Endothelial cell of umbilical vein (primary cell): ENCODE measurements at regions not wholly inside any gene's neighbourhood (a gene's known extent, or its start where the extent isn't known, plus 50 kb on each side); places are given as distances from the start of the nearest gene placed in this dataset.

Experiments
- BruUV-seq: library from RNA; stranded (reverse); fragments of 400-500 nt; replicated peaks from 2 replicates; lab custom pipeline; 2021; lab: Mats Ljungman, UMichigan
- CTCF ChIA-PET: fragments of 300-600, 350-600 bp; sonication (Branson Sonifier 250); formaldehyde crosslinking; loops from one replicate; lab custom pipeline; 2021; ENCODE audit warnings: antibody characterized with exemption, inconsistent platforms; lab: Charles Lee
- POLR2A ChIA-PET: fragments of 300-600, 350-600 bp; sonication (Branson Sonifier 250); formaldehyde crosslinking; loops from one replicate; lab custom pipeline; 2021; ENCODE audit warnings: antibody characterized with exemption, inconsistent platforms; lab: Charles Lee
- DNase-seq: peaks from one replicate; pipeline ENCODE4 v3.0.0-alpha.2; 2011; ENCODE audit warnings: low read depth, low spot score
- FAIRE-seq: peaks from 2 replicates; lab custom pipeline; 2011; peaks lifted over from hg19 to GRCh38; lab: Jason Lieb, UNC
- H2AFZ ChIP-seq: 2 replicates; pipeline ENCODE4 v1.6.0; 2012; ENCODE audit warnings: low read depth, low read length, control low read depth, inconsistent platforms
- H3K27ac ChIP-seq: 2 replicates; pipeline ENCODE4 v1.5.1; 2011; ENCODE audit warnings: low read depth, mild to moderate bottlenecking, control low read depth, low read length, moderate library complexity; ENCODE audit not compliant: insufficient read depth
- H3K27me3 ChIP-seq, 2 experiments: 2 replicates each; pipeline versions ENCODE4 v1.6.0 to v1.6.1; 2011; ENCODE audit warnings: low read length in 2 of 2, mixed read lengths in 1 of 2; ENCODE audit not compliant: control insufficient read depth in 2 of 2, insufficient read depth in 2 of 2
- H3K36me3 ChIP-seq, 2 experiments: 2 replicates in 1 of 2; 3 replicates in 1 of 2; pipeline ENCODE4 v1.5.1; 2011; ENCODE audit warnings: low read length in 2 of 2, mild to moderate bottlenecking in 1 of 2, moderate library complexity in 1 of 2; ENCODE audit not compliant: control insufficient read depth in 2 of 2, insufficient read depth in 2 of 2; ENCODE audit errors: extremely low read depth in 1 of 2
- H3K4me1 ChIP-seq: 3 replicates; pipeline ENCODE4 v1.5.1; 2011; ENCODE audit warnings: mild to moderate bottlenecking, low read length; ENCODE audit not compliant: control insufficient read depth, insufficient read depth; ENCODE audit errors: extremely low read depth
- H3K4me2 ChIP-seq: 2 replicates; pipeline ENCODE4 v1.6.1; 2011; ENCODE audit warnings: low read length, control low read depth, mixed read lengths; ENCODE audit not compliant: insufficient read depth
- H3K4me3 ChIP-seq, 3 experiments: fragments of 200-600 bp in 1 of 3; sonication (generic), shearing (Covaris generic) in 1 of 3; replicated peaks in 1 of 3; 2 replicates each; pipeline ENCODE4 v1.5.1; 2011 to 2016; ENCODE audit warnings: control low read depth in 3 of 3, low read length in 3 of 3, mild to moderate bottlenecking in 2 of 3, inconsistent platforms in 1 of 3, low read depth in 1 of 3, moderate library complexity in 1 of 3; ENCODE audit not compliant: insufficient read depth in 1 of 3
- H3K79me2 ChIP-seq: 2 replicates; pipeline ENCODE4 v1.6.0; 2012; ENCODE audit warnings: low read length, inconsistent platforms; ENCODE audit not compliant: control insufficient read depth, insufficient read depth
- H3K9ac ChIP-seq: replicated peaks from 2 replicates; pipeline ENCODE3; 2011; ENCODE audit warnings: low read length, control low read depth; ENCODE audit not compliant: insufficient read depth; ENCODE audit errors: extremely low read depth
- H3K9me1 ChIP-seq: replicated peaks from 3 replicates; pipeline ENCODE4 v1.6.0; 2011; ENCODE audit warnings: mild to moderate bottlenecking, low read length; ENCODE audit not compliant: control insufficient read depth, insufficient read depth; ENCODE audit errors: extremely low read depth
- H3K9me3 ChIP-seq: replicated peaks from 2 replicates; pipeline ENCODE4 v1.5.1; 2012; ENCODE audit warnings: low read length, inconsistent platforms; ENCODE audit not compliant: control insufficient read depth, insufficient read depth
- H4K20me1 ChIP-seq: replicated peaks from 2 replicates; pipeline ENCODE3; 2011; ENCODE audit warnings: mild to moderate bottlenecking, low read length; ENCODE audit not compliant: control insufficient read depth, insufficient read depth; ENCODE audit errors: extremely low read depth
- CTCF ChIP-seq, 2 donors: IDR thresholded peaks; 1 replicate in 1 of 2; 2 replicates in 1 of 2; pipeline ENCODE4 v1.5.1; 2011; ENCODE audit warnings: low read length in 2 of 2, mild to moderate bottlenecking in 2 of 2, moderate library complexity in 2 of 2, control low read depth in 1 of 2, inconsistent platforms in 1 of 2, low read depth in 1 of 2; ENCODE audit not compliant: insufficient read depth in 1 of 2; ENCODE audit errors: extremely low read depth in 1 of 2
- EZH2 ChIP-seq: IDR thresholded peaks from 2 replicates; pipeline ENCODE4 v1.6.1; 2012; ENCODE audit warnings: borderline replicate concordance, low read depth, mild to moderate bottlenecking, moderate library complexity, low read length, inconsistent platforms; ENCODE audit not compliant: severe bottlenecking
- FOS ChIP-seq: IDR thresholded peaks from 2 replicates; pipeline ENCODE4 v1.6.1; 2011; ENCODE audit warnings: mild to moderate bottlenecking, low read length, moderate library complexity, borderline replicate concordance; ENCODE audit not compliant: insufficient read depth
- GATA2 ChIP-seq: IDR thresholded peaks from 2 replicates; pipeline ENCODE4 v1.7.0; 2011; ENCODE audit warnings: low read depth, mild to moderate bottlenecking, moderate library complexity, mixed read lengths, low read length; ENCODE audit not compliant: insufficient read length, insufficient read depth
- JUN ChIP-seq: IDR thresholded peaks from 2 replicates; pipeline ENCODE4 v1.6.1; 2011; ENCODE audit warnings: borderline replicate concordance, low read depth; ENCODE audit not compliant: insufficient read length, insufficient read depth
- MAX ChIP-seq: IDR thresholded peaks from 2 replicates; pipeline ENCODE4 v1.6.1; 2011; ENCODE audit not compliant: insufficient read depth, insufficient read length
- MYC ChIP-seq: IDR thresholded peaks from one replicate; pipeline ENCODE4 v1.6.1; 2011; ENCODE audit warnings: mild to moderate bottlenecking, low read depth, low read length
- POLR2A ChIP-seq: IDR thresholded peaks from 2 replicates; pipeline ENCODE4 v1.6.1; 2012; ENCODE audit warnings: low read depth, mild to moderate bottlenecking, control low read depth, low read length
- POLR2AphosphoS5 ChIP-seq: IDR thresholded peaks from 2 replicates; pipeline ENCODE4 v1.6.1; 2012; ENCODE audit warnings: low read depth, mild to moderate bottlenecking, control low read depth, low read length, moderate library complexity; ENCODE audit not compliant: insufficient read depth
- dilution Hi-C: fragments of 300-500 bp; cut with MboI; formaldehyde crosslinking; loops from one replicate; pipeline ENCODE4 v1.15.0; 2019; ENCODE audit warnings: low sequenced_read_pairs; ENCODE audit not compliant: extremely low pct_ligation_motif_present
- intact Hi-C: fragments of 100-400 bp; cut with micrococcal nuclease; formaldehyde crosslinking; loops from one replicate; pipeline ENCODE4 v1.10.0; 2022

- TF ChIP-seq MAX (no peak), POLR2AphosphoS5 (no peak), CTCF (IDR thresholded peaks at IDR 0.05; ENCODE audit: extremely low read depth in 1 of 2, insufficient read depth in 1 of 2, low read depth in 1 of 2, low read length in 2 of 2) (no peak), FOS (no peak), MYC (no peak), POLR2A (no peak), GATA2 (no peak), JUN (no peak), EZH2 (no peak)
These were observed 339.4 kb upstream of the ESRRG start for GRCh38 chr1:217062586-217062985.

More at GRCh38 chr1:217062586-217062985, 339.4 kb upstream of the ESRRG start:
- Histone ChIP-seq H4K20me1 (no peaks in the 10 kb centered on the region), H2AFZ (no peak overlapping the region), H3K9me3 (no peaks in the 10 kb centered on the region), H3K4me3 (no peak overlapping the region), H3K9me1 (no peaks in the 10 kb centered on the region), H3K27me3 (no peaks in the 10 kb centered on the region), H3K4me1 (no peaks in the 10 kb centered on the region), H3K9ac (no peak overlapping the region), H3K27ac (no peak overlapping the region), H3K4me2 (no peak overlapping the region), H3K79me2 (no peaks in the 10 kb centered on the region), H3K36me3 (no peaks in the 10 kb centered on the region)
- intact Hi-C loops, result no loop called here
- DNase-seq, result no peak
- dilution Hi-C loops, result no loop called here
- BruUV-seq, result no TSS peak
- ChIA-PET CTCF (no interaction called here), POLR2A (no interaction called here)
- no peak for FAIRE-seq
